CD14-positive monocyte (primary cell): ENCODE measurements at regions not wholly inside any gene's neighbourhood (a gene's known extent, or its start where the extent isn't known, plus 50 kb on each side); places are given as distances from the start of the nearest gene placed in this dataset.

Source experiments
- DNase-seq, 3 donors: peaks; one replicate each; pipeline ENCODE4 v3.0.0-alpha.2; 2011 to 2022
- H2AFZ ChIP-seq: 2 replicates; pipeline ENCODE4 v1.6.0; 2012; ENCODE audit warnings: mild to moderate bottlenecking, low read depth, low read length, inconsistent platforms; ENCODE audit not compliant: insufficient read depth, poor library complexity, severe bottlenecking
- H3K27ac ChIP-seq, 2 donors: 1 replicate in 1 of 2; 2 replicates in 1 of 2; pipeline ENCODE4 v1.5.1; 2012 to 2013; ENCODE audit warnings: low read length in 2 of 2, control low read depth in 1 of 2, inconsistent platforms in 1 of 2, low read depth in 1 of 2, mild to moderate bottlenecking in 1 of 2
- H3K27me3 ChIP-seq, 2 donors: one replicate each; pipeline versions ENCODE4 v1.6.0 to v1.6.1; 2011 to 2013; ENCODE audit warnings: low read length in 2 of 2; ENCODE audit not compliant: control insufficient read depth in 2 of 2, insufficient read depth in 2 of 2
- H3K36me3 ChIP-seq, 2 donors: replicated peaks in 1 of 2; 1 replicate in 1 of 2; 2 replicates in 1 of 2; pipeline versions ENCODE4 v1.5.1 to v1.6.1; 2012 to 2013; ENCODE audit warnings: low read length in 2 of 2, control low read depth in 1 of 2, inconsistent platforms in 1 of 2, mild to moderate bottlenecking in 1 of 2; ENCODE audit not compliant: insufficient read depth in 2 of 2, control insufficient read depth in 1 of 2
- H3K4me1 ChIP-seq, 2 donors: 1 replicate in 1 of 2; 2 replicates in 1 of 2; pipeline versions ENCODE4 v1.5.1 to v1.6.1; 2012 to 2013; ENCODE audit warnings: low read length in 2 of 2, control low read depth in 1 of 2, inconsistent platforms in 1 of 2, mild to moderate bottlenecking in 1 of 2, moderate library complexity in 1 of 2; ENCODE audit not compliant: insufficient read depth in 2 of 2, control insufficient read depth in 1 of 2
- H3K4me2 ChIP-seq: replicated peaks from 2 replicates; pipeline ENCODE3; 2012; ENCODE audit warnings: low read length, moderate library complexity, mild to moderate bottlenecking; ENCODE audit not compliant: poor library complexity, severe bottlenecking; ENCODE audit errors: extremely low read depth
- H3K4me3 ChIP-seq, 3 experiments: fragments of 200-600 bp in 1 of 3; sonication (generic) in 1 of 3; replicated peaks in 1 of 3; 1 replicate in 2 of 3; 2 replicates in 1 of 3; pipeline ENCODE4 v1.5.1; 2011 to 2013; ENCODE audit warnings: low read length in 3 of 3, mild to moderate bottlenecking in 3 of 3, control low read depth in 2 of 3, low read depth in 2 of 3, inconsistent platforms in 1 of 3, moderate library complexity in 1 of 3
- H3K79me2 ChIP-seq: 2 replicates; pipeline ENCODE4 v1.6.0; 2012; ENCODE audit warnings: mild to moderate bottlenecking, control low read depth, inconsistent platforms, low read length, moderate library complexity; ENCODE audit not compliant: insufficient read depth
- H3K9ac ChIP-seq: 2 replicates; pipeline ENCODE4 v1.6.0; 2017; ENCODE audit warnings: low read length, mild to moderate bottlenecking; ENCODE audit not compliant: insufficient read depth, poor library complexity, severe bottlenecking
- H3K9me3 ChIP-seq, 2 donors: replicated peaks in 1 of 2; 1 replicate in 1 of 2; 2 replicates in 1 of 2; pipeline versions ENCODE4 v1.5.1 to v1.6.1; 2012 to 2013; ENCODE audit warnings: low read length in 2 of 2, control low read depth in 1 of 2; ENCODE audit not compliant: control insufficient read depth in 1 of 2, insufficient read depth in 1 of 2
- H4K20me1 ChIP-seq: 2 replicates; pipeline ENCODE4 v1.6.0; 2012; ENCODE audit warnings: mild to moderate bottlenecking, low read length, control low read depth, moderate library complexity; ENCODE audit not compliant: insufficient read depth
- H3K27ac Mint-ChIP-seq, 7 donors: one replicate each; pipeline ENCODE4 v1.8.0; 2020; ENCODE audit warnings: mild to moderate bottlenecking in 7 of 7, mixed read lengths in 7 of 7, moderate library complexity in 6 of 7, inconsistent platforms in 2 of 7
- H3K27me3 Mint-ChIP-seq, 3 donors: one replicate each; pipeline ENCODE4 v1.8.0; 2021 to 2022; ENCODE audit warnings: low read depth in 3 of 3, mild to moderate bottlenecking in 3 of 3, mixed read lengths in 3 of 3, moderate library complexity in 3 of 3, inconsistent platforms in 1 of 3
- H3K36me3 Mint-ChIP-seq, 2 donors: one replicate each; pipeline ENCODE4 v1.8.0; 2020; ENCODE audit warnings: mixed read lengths in 2 of 2, inconsistent platforms in 1 of 2, mild to moderate bottlenecking in 1 of 2
- H3K4me1 Mint-ChIP-seq: one replicate; pipeline ENCODE4 v1.8.0; 2020; ENCODE audit warnings: mild to moderate bottlenecking, mixed read lengths
- H3K4me3 Mint-ChIP-seq, 2 donors: one replicate each; pipeline ENCODE4 v1.8.0; 2020; ENCODE audit warnings: mild to moderate bottlenecking in 2 of 2, mixed read lengths in 2 of 2, moderate library complexity in 1 of 2
- H3K9me3 Mint-ChIP-seq, 7 donors: one replicate each; pipeline ENCODE4 v1.8.0; 2020 to 2022; ENCODE audit warnings: mixed read lengths in 7 of 7, mild to moderate bottlenecking in 6 of 7, moderate library complexity in 6 of 7, inconsistent platforms in 2 of 7
- WGBS: methylation state at CpG from one replicate; pipeline ENCODE4 v1.1.5; 2013; ENCODE audit warnings: missing lambda C conversion rate; ENCODE audit not compliant: insufficient coverage; 5-methylcytosine and 5-hydroxymethylcytosine counted together
- intact Hi-C, 2 donors: fragments of 100-400 bp; cut with micrococcal nuclease; formaldehyde crosslinking; loops; one replicate each; pipeline versions ENCODE4 v1.15.0 to v1.15.1; 2023
- TF ChIP-seq, protein P1 (sequence below): fragments of 200-600 bp; IDR thresholded peaks from one replicate; pipeline ENCODE4 v1.8.0; 2022; ENCODE audit warnings: antibody characterized with exemption, mild to moderate bottlenecking

DNA sequence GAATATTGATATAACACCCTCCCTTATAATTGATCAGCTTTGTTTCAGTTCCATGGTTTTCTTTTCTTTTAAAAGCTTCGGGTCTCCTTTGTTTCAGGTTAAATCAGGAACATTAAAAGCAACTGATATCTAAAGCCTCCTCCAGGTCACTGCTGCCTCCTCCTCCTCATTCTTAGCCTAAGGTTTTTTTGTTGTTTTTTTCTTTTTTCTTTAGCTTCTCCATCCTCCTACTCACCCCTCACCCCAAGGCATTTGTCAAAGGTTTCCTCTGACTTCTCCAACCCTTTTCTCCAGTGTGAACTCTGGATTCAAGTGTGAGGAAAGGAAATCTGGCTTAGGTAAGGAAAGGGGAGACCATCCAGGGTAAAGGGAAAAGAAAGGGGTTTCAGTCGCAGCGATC lies 420.2 kb upstream of the NFE2L3 start:
- no peak overlapping the region for H3K4me3 ChIP-seq
- TF ChIP-seq, protein P1, sequence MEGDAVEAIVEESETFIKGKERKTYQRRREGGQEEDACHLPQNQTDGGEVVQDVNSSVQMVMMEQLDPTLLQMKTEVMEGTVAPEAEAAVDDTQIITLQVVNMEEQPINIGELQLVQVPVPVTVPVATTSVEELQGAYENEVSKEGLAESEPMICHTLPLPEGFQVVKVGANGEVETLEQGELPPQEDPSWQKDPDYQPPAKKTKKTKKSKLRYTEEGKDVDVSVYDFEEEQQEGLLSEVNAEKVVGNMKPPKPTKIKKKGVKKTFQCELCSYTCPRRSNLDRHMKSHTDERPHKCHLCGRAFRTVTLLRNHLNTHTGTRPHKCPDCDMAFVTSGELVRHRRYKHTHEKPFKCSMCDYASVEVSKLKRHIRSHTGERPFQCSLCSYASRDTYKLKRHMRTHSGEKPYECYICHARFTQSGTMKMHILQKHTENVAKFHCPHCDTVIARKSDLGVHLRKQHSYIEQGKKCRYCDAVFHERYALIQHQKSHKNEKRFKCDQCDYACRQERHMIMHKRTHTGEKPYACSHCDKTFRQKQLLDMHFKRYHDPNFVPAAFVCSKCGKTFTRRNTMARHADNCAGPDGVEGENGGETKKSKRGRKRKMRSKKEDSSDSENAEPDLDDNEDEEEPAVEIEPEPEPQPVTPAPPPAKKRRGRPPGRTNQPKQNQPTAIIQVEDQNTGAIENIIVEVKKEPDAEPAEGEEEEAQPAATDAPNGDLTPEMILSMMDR = no peak
- no peak overlapping the region for H3K27ac ChIP-seq
- no peak overlapping the region for H3K4me3 Mint-ChIP-seq
- no peak overlapping the region for H2AFZ ChIP-seq
- intact Hi-C loops = no loop called here
- H3K27me3 ChIP-seq = peaks cover 0 to 2% of the 10 kb centered on the region in 2 donors
- H3K9me3 Mint-ChIP-seq = peaks cover 0 to 4% (median 0%) of the 10 kb centered on the region in 7 donors
- H3K9ac ChIP-seq = no peak overlapping the region
- H3K27me3 Mint-ChIP-seq = peaks cover 7 to 12% (median 10%) of the 10 kb centered on the region in 3 donors
- peaks cover 0 to 3% of the 10 kb centered on the region in 2 donors for H3K4me1 ChIP-seq
- no peak overlapping the region for H3K27ac Mint-ChIP-seq
- no peak for DNase-seq
- H3K9me3 ChIP-seq = peaks cover 0 to 4% of the 10 kb centered on the region in 2 donors
- no CpG with 5 or more reads among the region's 3 CpGs for WGBS
- no peaks in the 10 kb centered on the region for H3K36me3 ChIP-seq
- H3K79me2 ChIP-seq = no peaks in the 10 kb centered on the region
- H3K4me1 Mint-ChIP-seq = peaks cover 2% of the 10 kb centered on the region
- H3K4me2 ChIP-seq = no peak overlapping the region
- H3K36me3 Mint-ChIP-seq = no peaks in the 10 kb centered on the region
- H4K20me1 ChIP-seq = no peaks in the 10 kb centered on the region

DNA sequence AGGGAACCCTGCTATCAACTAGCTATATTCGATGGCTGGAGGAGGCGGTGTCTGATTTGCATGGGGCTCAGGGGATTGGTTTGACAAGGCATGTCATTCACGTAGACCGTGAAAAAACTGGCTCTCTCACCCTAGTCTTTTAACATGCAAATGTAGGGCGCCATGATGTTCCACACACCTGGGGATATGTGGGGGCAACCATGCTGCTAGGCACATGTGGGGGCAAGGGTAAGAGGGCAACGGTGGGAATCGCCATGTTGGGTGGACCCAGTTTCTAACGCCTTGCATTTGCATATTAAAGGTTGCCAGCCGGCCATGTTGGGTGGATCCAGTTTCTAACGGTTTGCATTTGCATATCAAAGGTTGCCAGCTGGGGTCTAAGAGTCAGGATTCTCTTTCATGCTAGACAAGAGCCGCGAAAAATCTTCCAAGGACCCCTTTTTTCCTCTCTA lies 419.2 kb upstream of the NFE2L3 start:
- H3K4me1 Mint-ChIP-seq = peaks cover 2% of the 10 kb centered on the region
- H3K27ac Mint-ChIP-seq = no peak overlapping the region
- Histone ChIP-seq H3K27me3 (peaks cover 0 to 2% of the 10 kb centered on the region in 2 donors), H3K79me2 (no peaks in the 10 kb centered on the region), H3K9me3 (peaks cover 0 to 4% of the 10 kb centered on the region in 2 donors), H3K27ac (no peak overlapping the region), H3K9ac (no peak overlapping the region), H4K20me1 (no peaks in the 10 kb centered on the region), H3K4me3 (no peak overlapping the region), H3K36me3 (no peaks in the 10 kb centered on the region), H2AFZ (no peak overlapping the region), H3K4me1 (peaks cover 0 to 3% of the 10 kb centered on the region in 2 donors), H3K4me2 (no peak overlapping the region)
- no peaks in the 10 kb centered on the region for H3K36me3 Mint-ChIP-seq
- TF ChIP-seq, protein P1 = no peak
- H3K27me3 Mint-ChIP-seq = peaks cover 7 to 10% (median 7%) of the 10 kb centered on the region in 3 donors
- 89% methylated on average over 3 of the region's 12 CpGs for WGBS
- no peak for DNase-seq
- no peak overlapping the region for H3K4me3 Mint-ChIP-seq
- intact Hi-C loops = no loop called here
- H3K9me3 Mint-ChIP-seq = peaks cover 0 to 4% (median 1%) of the 10 kb centered on the region in 7 donors
